Limb (tissue), 2 donors: ENCODE measurements at regions not wholly inside any gene's neighbourhood (a gene's known extent, or its start where the extent isn't known, plus 50 kb on each side); places are given as distances from the start of the nearest gene placed in this dataset.

Experiments
- DNase-seq, 2 donors: peaks; one replicate each; pipeline ENCODE4 v3.0.0-alpha.2; 2016; ENCODE audit errors: extremely low spot score in 2 of 2

DNA sequence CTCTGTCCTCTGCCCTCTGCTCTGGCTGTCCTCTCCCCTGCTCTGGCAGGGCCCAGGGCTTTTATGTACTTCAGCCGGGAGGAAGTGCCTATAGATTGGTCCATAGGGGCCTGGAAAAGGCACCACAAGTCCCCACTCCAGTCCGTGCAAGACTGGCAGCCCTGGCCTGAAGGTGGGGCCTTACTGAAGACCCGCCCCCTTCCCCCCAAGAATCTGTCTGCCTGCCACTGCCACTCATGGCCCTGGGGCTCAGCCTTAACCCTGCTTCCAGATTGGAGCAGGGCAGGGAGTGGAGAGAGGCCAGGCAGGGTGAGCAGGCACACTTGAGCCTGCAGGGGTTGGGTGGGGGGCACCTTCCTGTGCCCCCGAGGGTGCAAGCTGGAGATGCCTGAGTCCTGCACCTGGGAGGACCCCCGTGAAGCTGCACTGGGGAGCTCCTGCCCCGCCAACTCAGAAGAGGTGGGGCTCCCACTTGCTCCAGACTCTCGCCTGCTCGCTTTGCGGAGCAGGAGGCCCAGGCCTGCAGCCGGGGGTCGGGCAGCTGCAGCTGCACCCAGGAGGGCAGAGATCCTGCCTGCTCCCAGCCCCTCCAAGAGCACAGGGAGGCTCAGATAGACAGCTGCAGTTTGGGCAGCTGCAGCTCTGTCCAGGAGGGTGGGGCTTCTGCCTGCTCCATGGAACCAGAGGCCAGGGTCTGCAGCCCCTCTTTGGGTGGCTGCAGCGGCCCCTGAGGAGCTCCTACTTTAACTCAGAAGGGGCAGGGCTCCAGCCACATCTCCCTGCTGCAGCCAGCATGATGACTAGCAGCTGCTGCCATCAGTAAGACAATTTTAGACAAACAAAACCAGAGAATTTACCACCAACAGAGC, 51.0 kb upstream of the SC5D start:
- peak; percentile 53 to 58 for DNase-seq
